ENCODE measurements at regions not wholly inside any gene's neighbourhood (a gene's known extent, or its start where the extent isn't known, plus 50 kb on each side); places are given as distances from the start of the nearest gene placed in this dataset.
"Not testable (repeated sequence)": the region's sequence is repeated elsewhere in the genome, so short reads cannot be mapped to it uniquely, and the experiment has no call there.

GRCh38 chr16:88241404-88242311 lies 141.1 kb upstream of the ZNF469 start:
- TF ChIP-seq ZNF671, NR2C2 (CRISPR knock-in tag; IDR thresholded peaks at IDR 0.05): not testable (repeated sequence)

Data from WTC11 (cell line).